ENCODE measurements at regions not wholly inside any gene's neighbourhood (a gene's known extent, or its start where the extent isn't known, plus 50 kb on each side); places are given as distances from the start of the nearest gene placed in this dataset.

GRCh38 chr22:26842103-26842502, 184.7 kb downstream of the MIAT start:
- TF ChIP-seq CTCF (IDR thresholded peaks at IDR 0.05) (no peak), EZH2 (IDR thresholded peaks at IDR 0.05; ENCODE audit: borderline replicate concordance, insufficient read depth, low read depth, low read length, poor library complexity, severe bottlenecking) (no peak)
